Neural cell (in vitro differentiated cells): ENCODE measurements at regions not wholly inside any gene's neighbourhood (a gene's known extent, or its start where the extent isn't known, plus 50 kb on each side); places are given as distances from the start of the nearest gene placed in this dataset.
"Not testable (repeated sequence)": the region's sequence is repeated elsewhere in the genome, so short reads cannot be mapped to it uniquely, and the experiment has no call there.

Source experiments
- H2AFZ ChIP-seq: fragments of 200-600, 300-800 bp; sonication (generic), shearing (Covaris generic); 2 replicates; pipeline ENCODE4 v1.6.0; 2014; ENCODE audit warnings: low read depth, mild to moderate bottlenecking, antibody characterized with exemption, low read length, moderate library complexity
- H3F3A ChIP-seq: fragments of 200-600 bp; shearing (Covaris generic); 2 replicates; pipeline ENCODE4 v1.6.1; 2016; ENCODE audit warnings: mild to moderate bottlenecking, moderate library complexity, mixed read lengths, antibody characterized with exemption, low read length; ENCODE audit not compliant: insufficient read depth, poor library complexity, severe bottlenecking
- H3K27ac ChIP-seq: fragments of 200-600, 300-800 bp; sonication (generic), shearing (Covaris generic); 2 replicates; pipeline ENCODE4 v1.5.1; 2014; ENCODE audit warnings: mild to moderate bottlenecking, low read length, moderate library complexity
- H3K27me3 ChIP-seq: fragments of 300-800, 200-600 bp; sonication (generic), shearing (Covaris generic); 2 replicates; pipeline ENCODE4 v1.6.0; 2014; ENCODE audit warnings: mild to moderate bottlenecking, low read depth, low read length, moderate library complexity; ENCODE audit not compliant: insufficient read depth
- H3K36me3 ChIP-seq: fragments of 300-800, 200-600 bp; sonication (generic), shearing (Covaris generic); 2 replicates; pipeline ENCODE4 v1.5.1; 2014; ENCODE audit warnings: mild to moderate bottlenecking, antibody characterized with exemption, low read length, moderate library complexity; ENCODE audit not compliant: insufficient read depth
- H3K4me2 ChIP-seq: fragments of 300-800, 200-600 bp; sonication (generic), shearing (Covaris generic); 2 replicates; pipeline ENCODE4 v1.6.0; 2014; ENCODE audit warnings: mild to moderate bottlenecking, low read length
- H3K4me3 ChIP-seq: fragments of 300-800, 200-600 bp; sonication (generic), shearing (Covaris generic); 2 replicates; pipeline ENCODE4 v1.5.1; 2014; ENCODE audit warnings: mild to moderate bottlenecking, low read length, moderate library complexity
- H3K79me2 ChIP-seq: fragments of 200-600 bp; shearing (Covaris generic); replicated peaks from 2 replicates; pipeline ENCODE4 v1.6.0; 2014; ENCODE audit warnings: mild to moderate bottlenecking, low read length, moderate library complexity; ENCODE audit not compliant: insufficient read depth
- H3K9ac ChIP-seq: fragments of 300-800, 200-600 bp; sonication (generic), shearing (Covaris generic); 2 replicates; pipeline ENCODE4 v1.6.1; 2016; ENCODE audit warnings: mild to moderate bottlenecking, low read length, mixed read lengths
- H3K9me2 ChIP-seq: fragments of 200-600 bp; shearing (Covaris generic); 2 replicates; pipeline ENCODE4 v1.6.1; 2016; ENCODE audit warnings: mild to moderate bottlenecking, low read length, mixed read lengths; ENCODE audit not compliant: insufficient read depth
- H3K9me3 ChIP-seq: fragments of 200-600, 300-800 bp; sonication (generic), shearing (Covaris generic); 2 replicates; pipeline ENCODE4 v1.6.1; 2016; ENCODE audit warnings: mild to moderate bottlenecking, mixed run types, low read length, moderate library complexity, mixed read lengths
- H4K20me1 ChIP-seq: fragments of 200-600 bp; shearing (Covaris generic); 2 replicates; pipeline ENCODE4 v1.6.1; 2016; ENCODE audit warnings: mild to moderate bottlenecking, mixed run types; ENCODE audit not compliant: insufficient read depth
- CTCF ChIP-seq: fragments of 450-650 bp; IDR thresholded peaks from 2 replicates; pipeline ENCODE4 v1.5.1; 2014; ENCODE audit warnings: antibody characterized with exemption, mild to moderate bottlenecking, moderate library complexity; ENCODE audit not compliant: poor library complexity, severe bottlenecking
- EP300 ChIP-seq: fragments of 450-650 bp; conservative IDR thresholded peaks from 2 replicates; pipeline ENCODE4 v1.6.1; 2014; ENCODE audit warnings: antibody characterized with exemption, mild to moderate bottlenecking, moderate library complexity; ENCODE audit not compliant: poor library complexity, severe bottlenecking
- EZH2 ChIP-seq: fragments of 200-600, 300-800 bp; shearing (Covaris generic), sonication (generic); IDR thresholded peaks from 2 replicates; pipeline ENCODE4 v1.6.1; 2014; ENCODE audit warnings: antibody characterized with exemption, low read length, borderline replicate concordance, mild to moderate bottlenecking; ENCODE audit not compliant: insufficient read depth, poor library complexity, severe bottlenecking
- MXI1 ChIP-seq: fragments of 450-650 bp; conservative IDR thresholded peaks from 2 replicates; pipeline ENCODE4 v1.6.1; 2014; ENCODE audit warnings: antibody characterized with exemption, mild to moderate bottlenecking; ENCODE audit not compliant: poor library complexity, severe bottlenecking
- POLR2AphosphoS5 ChIP-seq: IDR thresholded peaks from 2 replicates; pipeline ENCODE4 v1.6.1; 2012
- RAD21 ChIP-seq: fragments of 450-650 bp; conservative IDR thresholded peaks from 2 replicates; pipeline ENCODE4 v1.6.1; 2014; ENCODE audit warnings: antibody characterized with exemption, mild to moderate bottlenecking, moderate library complexity
- REST ChIP-seq: IDR thresholded peaks from 2 replicates; pipeline ENCODE4 v1.6.1; 2012; ENCODE audit warnings: borderline replicate concordance
- SMC3 ChIP-seq: fragments of 450-650 bp; conservative IDR thresholded peaks from 2 replicates; pipeline ENCODE4 v1.6.1; 2014; ENCODE audit warnings: antibody characterized with exemption, mild to moderate bottlenecking, moderate library complexity; ENCODE audit not compliant: poor library complexity
- TAF1 ChIP-seq: IDR thresholded peaks from 2 replicates; pipeline ENCODE4 v1.6.1; 2012; ENCODE audit warnings: low read depth

GRCh38 chr18:56443166-56443907, 195.1 kb downstream of the TXNL1 start:
- Histone ChIP-seq H2AFZ (no peak overlapping the region), H3K4me2 (no peak overlapping the region), H3K27me3 (no peaks in the 10 kb centered on the region), H3F3A (no peaks in the 10 kb centered on the region), H4K20me1 (no peaks in the 10 kb centered on the region), H3K79me2 (no peaks in the 10 kb centered on the region), H3K36me3 (no peaks in the 10 kb centered on the region), H3K9me3 (no peaks in the 10 kb centered on the region), H3K9me2 (no peaks in the 10 kb centered on the region), H3K4me3 (no peak overlapping the region), H3K9ac (no peak overlapping the region), H3K27ac (no peak overlapping the region)
- TF ChIP-seq REST (no peak), MXI1 (no peak), CTCF (no peak), TAF1 (no peak), SMC3 (no peak), POLR2AphosphoS5 (no peak), EZH2 (no peak)

GRCh38 chr18:56438480-56438879, 199.9 kb downstream of the TXNL1 start:
- not testable (repeated sequence) for H3K9me2 ChIP-seq, H3K4me2 ChIP-seq, H3K27me3 ChIP-seq, H3K79me2 ChIP-seq, H3K36me3 ChIP-seq, H3K9me3 ChIP-seq, H4K20me1 ChIP-seq, H3K27ac ChIP-seq, H3K9ac ChIP-seq, H3F3A ChIP-seq, H2AFZ ChIP-seq, H3K4me3 ChIP-seq

- Histone ChIP-seq H3K27me3 (no peaks in the 10 kb centered on the region), H4K20me1 (no peaks in the 10 kb centered on the region), H3K9me2 (no peaks in the 10 kb centered on the region), H3K9me3 (no peaks in the 10 kb centered on the region), H3K4me2 (no peak overlapping the region), H2AFZ (no peak overlapping the region), H3K79me2 (no peaks in the 10 kb centered on the region), H3K9ac (no peak overlapping the region), H3K27ac (no peak overlapping the region), H3K36me3 (no peaks in the 10 kb centered on the region), H3F3A (no peaks in the 10 kb centered on the region), H3K4me3 (no peak overlapping the region)
- TF ChIP-seq RAD21: no peak
- no peak for TF ChIP-seq EP300
- no peak for TF ChIP-seq TAF1
- no peak for TF ChIP-seq SMC3
- TF ChIP-seq MXI1: no peak
- TF ChIP-seq POLR2AphosphoS5: no peak
- TF ChIP-seq CTCF: no peak
- TF ChIP-seq REST: no peak
- TF ChIP-seq EZH2: no peak
Observed at GRCh38 chr18:56436651-56437050, 201.7 kb downstream of the TXNL1 start.
